Fibroblast of peridontal ligament (primary cell): ENCODE measurements at regions not wholly inside any gene's neighbourhood (a gene's known extent, or its start where the extent isn't known, plus 50 kb on each side); places are given as distances from the start of the nearest gene placed in this dataset.
"Not testable (repeated sequence)": the region's sequence is repeated elsewhere in the genome, so short reads cannot be mapped to it uniquely, and the experiment has no call there.

Experiments used
- DNase-seq: peaks from one replicate; pipeline ENCODE4 v3.0.0-alpha.2; 2010; ENCODE audit errors: extremely low read depth

- DNase-seq, result no peak
These were observed 87.5 kb upstream of the ARID1B start for GRCh38 chr6:156689656-156690055.

GRCh38 chr6:156688620-156688971, 88.6 kb upstream of the ARID1B start:
- no peak for DNase-seq

- DNase-seq, result peak; percentile 36
These were observed 89.2 kb upstream of the ARID1B start for GRCh38 chr6:156687789-156688619.

GRCh38 chr6:156686995-156687788, 90.0 kb upstream of the ARID1B start:
- peak; percentile 89 for DNase-seq

GRCh38 chr6:156686301-156686994, 90.7 kb upstream of the ARID1B start:
- peak; percentile 73 for DNase-seq

GRCh38 chr6:156685823-156686222, 91.4 kb upstream of the ARID1B start:
- DNase-seq, result no peak

GRCh38 chr6:156683821-156684220, 93.4 kb upstream of the ARID1B start:
- DNase-seq, result no peak

- DNase-seq, result no peak
These were observed 100.5 kb upstream of the ARID1B start for GRCh38 chr6:156676721-156677120.

- DNase-seq, result no peak
These were observed 103.0 kb upstream of the ARID1B start for GRCh38 chr6:156674197-156674596.

- not testable (repeated sequence) for DNase-seq
These were observed 107.1 kb upstream of the ARID1B start for GRCh38 chr6:156670097-156670496.

- peak; percentile 81 for DNase-seq
These were observed 115.1 kb upstream of the ARID1B start for GRCh38 chr6:156662025-156662445.

GRCh38 chr6:156660389-156660788, 116.8 kb upstream of the ARID1B start:
- no peak for DNase-seq

- no peak for DNase-seq
These were observed 117.4 kb upstream of the ARID1B start for GRCh38 chr6:156659822-156660198.

GRCh38 chr6:156658966-156659821, 118.0 kb upstream of the ARID1B start:
- DNase-seq, result no peak

- DNase-seq, result peak; percentile 90
These were observed 118.8 kb upstream of the ARID1B start for GRCh38 chr6:156658186-156658965.

GRCh38 chr6:156657296-156657695, 119.9 kb upstream of the ARID1B start:
- no peak for DNase-seq

- DNase-seq, result no peak
These were observed 122.0 kb upstream of the ARID1B start for GRCh38 chr6:156654919-156655918.

- no peak for DNase-seq
These were observed 124.9 kb upstream of the ARID1B start for GRCh38 chr6:156652231-156652750.

GRCh38 chr6:156651486-156651885, 125.7 kb upstream of the ARID1B start:
- no peak for DNase-seq
